BE2C (cell line): ENCODE measurements at regions not wholly inside any gene's neighbourhood (a gene's known extent, or its start where the extent isn't known, plus 50 kb on each side); places are given as distances from the start of the nearest gene placed in this dataset.

ENCODE experiments used
- DNase-seq: peaks from one replicate; pipeline ENCODE4 v3.0.0-alpha.2; 2020
- H3K27me3 ChIP-seq: fragments of 250-450 bp; sonication (Bioruptor Pico); 2 replicates; pipeline ENCODE4 v1.5.1; 2020; ENCODE audit warnings: mild to moderate bottlenecking
- H3K36me3 ChIP-seq: fragments of 250-450 bp; sonication (Bioruptor Pico); 2 replicates; pipeline ENCODE4 v1.5.1; 2020; ENCODE audit warnings: mild to moderate bottlenecking
- H3K4me1 ChIP-seq: fragments of 250-450 bp; sonication (Bioruptor Pico); 2 replicates; pipeline ENCODE4 v1.5.1; 2020
- H3K4me3 ChIP-seq: 2 replicates; pipeline ENCODE4 v1.5.1; 2011; ENCODE audit warnings: low read depth, low read length
- H3K9me3 ChIP-seq: fragments of 250-450 bp; sonication (Bioruptor Pico); 2 replicates; pipeline ENCODE4 v1.5.1; 2020
- TF ChIP-seq, protein P1 (sequence below): IDR thresholded peaks from 2 replicates; pipeline ENCODE4 v1.5.1; 2012; ENCODE audit warnings: mild to moderate bottlenecking, low read depth, low read length

- DNase-seq = no peak
- H3K27me3 ChIP-seq = no peaks in the 10 kb centered on the region
- H3K36me3 ChIP-seq = no peaks in the 10 kb centered on the region
- no peaks in the 10 kb centered on the region for H3K9me3 ChIP-seq
- H3K4me1 ChIP-seq = no peaks in the 10 kb centered on the region
- no peak overlapping the region for H3K4me3 ChIP-seq
- TF ChIP-seq, protein P1, sequence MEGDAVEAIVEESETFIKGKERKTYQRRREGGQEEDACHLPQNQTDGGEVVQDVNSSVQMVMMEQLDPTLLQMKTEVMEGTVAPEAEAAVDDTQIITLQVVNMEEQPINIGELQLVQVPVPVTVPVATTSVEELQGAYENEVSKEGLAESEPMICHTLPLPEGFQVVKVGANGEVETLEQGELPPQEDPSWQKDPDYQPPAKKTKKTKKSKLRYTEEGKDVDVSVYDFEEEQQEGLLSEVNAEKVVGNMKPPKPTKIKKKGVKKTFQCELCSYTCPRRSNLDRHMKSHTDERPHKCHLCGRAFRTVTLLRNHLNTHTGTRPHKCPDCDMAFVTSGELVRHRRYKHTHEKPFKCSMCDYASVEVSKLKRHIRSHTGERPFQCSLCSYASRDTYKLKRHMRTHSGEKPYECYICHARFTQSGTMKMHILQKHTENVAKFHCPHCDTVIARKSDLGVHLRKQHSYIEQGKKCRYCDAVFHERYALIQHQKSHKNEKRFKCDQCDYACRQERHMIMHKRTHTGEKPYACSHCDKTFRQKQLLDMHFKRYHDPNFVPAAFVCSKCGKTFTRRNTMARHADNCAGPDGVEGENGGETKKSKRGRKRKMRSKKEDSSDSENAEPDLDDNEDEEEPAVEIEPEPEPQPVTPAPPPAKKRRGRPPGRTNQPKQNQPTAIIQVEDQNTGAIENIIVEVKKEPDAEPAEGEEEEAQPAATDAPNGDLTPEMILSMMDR = no peak
Observed at GRCh38 chr3:176824811-176825210, 372.5 kb downstream of the TBL1XR1 start.

DNA sequence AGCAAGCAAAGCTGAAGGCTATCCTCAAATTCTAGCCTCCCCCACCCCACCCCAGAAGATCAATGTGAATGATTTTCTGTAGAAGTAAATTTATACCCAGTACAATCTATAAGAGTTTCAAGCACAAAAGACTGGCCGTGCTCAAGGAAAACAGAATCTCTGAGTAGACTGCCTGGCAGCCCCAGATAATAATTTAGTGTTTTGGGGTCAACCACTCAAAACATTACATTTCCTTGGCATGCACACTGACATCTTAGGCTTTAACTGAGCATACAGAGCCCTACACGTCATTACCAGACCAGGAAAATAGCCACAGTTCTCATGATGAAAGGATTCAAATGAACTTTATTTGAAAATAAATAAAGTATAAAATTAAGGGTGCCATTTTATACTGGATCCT is 376.5 kb downstream of the TBL1XR1 start:
- no peaks in the 10 kb centered on the region for H3K9me3 ChIP-seq
- TF ChIP-seq, protein P1 = no peak
- no peak overlapping the region for H3K4me3 ChIP-seq
- H3K36me3 ChIP-seq = no peaks in the 10 kb centered on the region
- H3K27me3 ChIP-seq = no peaks in the 10 kb centered on the region
- H3K4me1 ChIP-seq = no peaks in the 10 kb centered on the region
- DNase-seq = no peak

DNA sequence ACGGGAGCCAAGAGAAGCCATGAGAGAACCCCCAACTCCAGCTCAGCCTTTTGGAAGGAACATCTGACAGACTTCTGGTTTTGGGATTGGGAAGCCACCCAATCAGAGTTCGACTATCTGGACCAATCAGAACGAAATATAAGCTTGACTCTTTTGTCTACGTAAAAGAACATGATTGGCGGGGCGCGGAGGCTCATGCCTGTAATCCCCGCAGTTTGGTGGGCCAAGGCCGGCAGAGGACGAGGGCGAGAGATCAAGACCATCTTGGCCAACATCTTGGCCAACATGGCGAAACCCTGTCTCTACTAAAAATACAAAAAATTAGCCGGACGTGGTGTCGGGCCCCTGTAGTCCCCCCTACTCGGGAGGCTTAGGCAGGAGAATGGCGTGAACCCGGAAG is 380.3 kb downstream of the TBL1XR1 start:
- no peaks in the 10 kb centered on the region for H3K9me3 ChIP-seq
- no peak for DNase-seq
- H3K36me3 ChIP-seq = no peaks in the 10 kb centered on the region
- TF ChIP-seq, protein P1 = no peak
- H3K4me1 ChIP-seq = peaks cover 4% of the 10 kb centered on the region; the same call in 1 of the 2 replicates
- no peaks in the 10 kb centered on the region for H3K27me3 ChIP-seq
- no peak overlapping the region for H3K4me3 ChIP-seq

DNA sequence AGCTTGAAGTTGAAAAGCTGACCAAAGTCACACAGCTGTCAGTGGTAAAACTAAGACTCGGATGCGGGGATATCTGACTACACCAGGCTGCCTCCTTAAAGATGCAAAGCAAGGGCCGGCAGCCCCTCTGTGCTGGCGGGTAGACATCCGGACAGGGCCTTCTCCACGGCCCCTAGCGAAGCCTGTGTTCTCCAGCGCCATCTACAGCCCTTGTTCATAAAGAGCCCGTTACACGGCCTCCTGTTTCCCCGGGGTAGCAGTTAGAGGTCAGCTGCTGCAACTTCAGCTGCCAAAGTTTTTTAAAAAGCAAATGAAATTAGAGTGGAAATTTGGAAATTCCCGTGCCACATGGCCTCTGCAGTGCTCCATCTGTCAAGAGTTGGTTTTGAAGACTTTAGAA is 383.0 kb downstream of the TBL1XR1 start:
- DNase-seq = peak; percentile 82
- no peak overlapping the region for H3K4me3 ChIP-seq
- TF ChIP-seq, protein P1 = peak; percentile 93

GRCh38 chr3:176807938-176808337 is 389.3 kb downstream of the TBL1XR1 start:
- Histone ChIP-seq H3K36me3 (no peaks in the 10 kb centered on the region), H3K4me1 (peaks cover 13% of the 10 kb centered on the region), H3K9me3 (no peaks in the 10 kb centered on the region), H3K4me3 (no peak overlapping the region), H3K27me3 (no peaks in the 10 kb centered on the region)
- DNase-seq = peak; percentile 42
- TF ChIP-seq, protein P1 = no peak

More for the DNA sequence above, 383.0 kb downstream of the TBL1XR1 start:
- H3K27me3 ChIP-seq = no peaks in the 10 kb centered on the region
- peaks cover 4% of the 10 kb centered on the region; the same call in 1 of the 2 replicates for H3K4me1 ChIP-seq
- no peaks in the 10 kb centered on the region for H3K36me3 ChIP-seq
- no peaks in the 10 kb centered on the region for H3K9me3 ChIP-seq

DNA sequence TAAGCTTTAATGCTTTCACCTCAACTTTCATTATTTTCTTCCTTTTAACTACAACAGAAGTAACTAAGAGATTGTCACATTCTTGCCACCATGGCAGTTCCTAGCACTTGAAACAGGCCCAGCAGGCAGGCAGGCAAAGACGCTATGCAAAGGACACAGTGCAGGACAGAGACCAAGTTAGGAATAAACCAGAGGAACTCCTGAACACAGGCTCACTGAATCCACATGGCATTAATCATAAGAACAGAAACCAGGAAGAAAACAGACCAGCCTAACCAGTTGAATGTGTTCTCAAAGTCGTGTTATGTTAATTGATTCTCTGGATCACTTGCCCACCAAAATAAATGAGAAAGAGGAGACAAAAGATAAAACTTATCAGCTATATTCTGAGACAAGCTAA is 397.6 kb downstream of the TBL1XR1 start:
- DNase-seq = no peak
- H3K27me3 ChIP-seq = no peaks in the 10 kb centered on the region

More for the DNA sequence above, 397.6 kb downstream of the TBL1XR1 start:
- TF ChIP-seq, protein P1 = no peak
- no peaks in the 10 kb centered on the region for H3K9me3 ChIP-seq
- no peaks in the 10 kb centered on the region for H3K4me1 ChIP-seq
- H3K36me3 ChIP-seq = no peaks in the 10 kb centered on the region
- no peak overlapping the region for H3K4me3 ChIP-seq
